Retina (tissue), 1 donor: ENCODE measurements at regions not wholly inside any gene's neighbourhood (a gene's known extent, or its start where the extent isn't known, plus 50 kb on each side); places are given as distances from the start of the nearest gene placed in this dataset.

Source experiments
- DNase-seq: peaks from one replicate; pipeline ENCODE4 v3.0.0-alpha.2; 2016

DNA sequence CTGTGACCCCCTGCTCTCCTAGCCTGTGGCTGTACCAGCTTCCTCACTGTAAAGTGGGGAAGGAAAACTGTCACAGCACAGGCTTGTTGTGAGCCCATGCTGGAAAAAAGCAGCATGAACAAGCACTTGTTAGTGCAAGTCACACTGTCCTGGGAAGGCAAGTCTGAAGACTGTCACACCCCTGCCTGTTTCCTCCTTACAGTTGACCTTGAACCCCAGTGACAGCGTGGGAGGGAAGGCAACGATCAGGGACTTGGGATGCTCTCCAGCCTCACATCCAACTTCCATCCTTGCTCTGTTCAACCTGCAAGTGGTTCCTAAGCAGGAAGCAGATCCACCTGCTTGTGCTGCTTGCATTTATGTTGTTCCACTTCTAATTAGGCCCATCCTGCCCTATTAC lies 311.3 kb upstream of the KLHL29 start:
- no peak for DNase-seq

DNA sequence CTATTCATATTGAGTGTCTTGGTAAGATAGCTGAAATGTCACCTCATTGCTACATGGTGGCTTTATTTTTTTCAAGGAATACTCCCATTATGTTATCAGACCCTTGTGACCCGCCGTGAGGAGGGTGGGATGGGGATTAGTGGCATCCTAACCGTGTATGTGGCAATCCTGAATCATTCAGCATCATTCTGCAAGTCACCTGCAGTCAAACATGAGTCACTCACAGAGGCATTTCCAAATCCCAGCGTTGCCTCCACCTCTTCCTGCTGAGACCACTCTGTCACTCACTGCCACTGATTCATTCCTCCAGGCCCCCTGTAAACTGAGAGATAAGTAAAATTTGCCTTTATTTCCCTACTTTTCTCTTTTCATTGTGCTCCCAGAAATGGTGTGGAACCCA lies 307.4 kb upstream of the KLHL29 start:
- no peak for DNase-seq

DNA sequence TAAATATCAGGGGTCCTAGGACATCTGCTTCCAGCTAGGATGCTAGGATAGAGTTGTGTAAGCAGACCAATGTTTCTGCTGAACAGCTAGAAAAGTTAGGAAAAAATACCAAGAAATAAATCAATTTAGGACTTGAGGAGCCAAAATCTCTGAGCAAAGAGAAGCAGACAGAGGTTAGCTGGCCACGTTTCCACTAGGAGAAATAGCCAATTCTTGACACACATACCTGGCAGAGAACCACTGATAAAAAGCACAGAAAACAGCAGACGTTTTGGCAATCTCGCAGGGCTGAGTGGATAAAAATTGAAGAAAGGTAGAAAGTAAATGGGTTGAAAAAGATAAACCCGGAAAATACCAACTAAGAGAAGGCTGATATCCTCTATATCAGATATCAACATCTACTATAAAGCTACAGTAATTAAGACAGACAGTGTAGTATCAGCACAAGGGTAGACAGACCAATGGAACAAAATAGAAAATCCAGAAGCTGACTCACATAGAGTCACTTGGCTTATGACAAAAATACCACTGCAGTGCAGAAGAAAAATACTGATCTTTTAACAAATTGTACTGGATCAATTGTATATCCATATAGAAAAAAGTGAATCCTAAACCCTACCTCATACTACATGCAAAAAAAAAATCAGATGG lies 306.1 kb upstream of the KLHL29 start:
- no peak for DNase-seq

- no peak for DNase-seq
These were observed 301.0 kb upstream of the KLHL29 start for GRCh38 chr2:23083966-23084365.

DNA sequence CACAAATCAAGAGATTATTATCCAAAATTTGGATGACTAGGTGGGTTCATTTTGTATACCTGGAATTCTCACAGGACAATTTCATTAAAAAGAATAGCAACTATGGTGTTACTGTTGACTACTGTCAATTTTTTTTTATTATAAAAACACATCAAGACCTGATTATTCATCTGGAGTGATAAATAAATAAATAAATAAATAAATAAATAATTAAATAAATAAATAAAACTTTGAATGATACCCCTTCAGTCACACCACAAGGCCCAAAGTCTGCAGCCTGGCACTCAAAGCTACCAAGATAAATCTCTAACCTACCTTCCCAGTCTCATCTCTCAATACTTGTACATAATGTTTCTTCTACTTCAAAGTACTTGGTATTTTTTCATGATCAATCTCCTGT lies 294.0 kb upstream of the KLHL29 start:
- no peak for DNase-seq

DNA sequence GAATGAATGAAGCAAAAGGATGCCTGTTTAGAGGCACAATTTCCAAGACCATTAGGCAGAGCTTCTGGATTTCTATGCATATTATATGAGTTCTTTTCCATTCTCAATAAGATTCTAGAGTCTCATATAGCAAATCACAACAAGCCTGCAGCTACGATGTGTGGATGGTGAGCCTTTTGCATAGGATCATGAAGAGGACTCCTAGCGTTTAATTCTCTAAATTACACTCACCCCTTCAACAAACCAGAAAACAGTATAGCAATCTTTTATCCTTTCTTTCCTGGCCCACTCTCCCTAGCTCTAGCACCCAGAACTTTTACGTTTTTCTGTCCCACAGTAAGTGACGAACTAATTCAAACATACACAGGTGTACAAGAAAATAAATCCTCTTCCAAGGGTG lies 293.1 kb upstream of the KLHL29 start:
- no peak for DNase-seq

GRCh38 chr2:23092831-23093230 lies 292.1 kb upstream of the KLHL29 start:
- no peak for DNase-seq

DNA sequence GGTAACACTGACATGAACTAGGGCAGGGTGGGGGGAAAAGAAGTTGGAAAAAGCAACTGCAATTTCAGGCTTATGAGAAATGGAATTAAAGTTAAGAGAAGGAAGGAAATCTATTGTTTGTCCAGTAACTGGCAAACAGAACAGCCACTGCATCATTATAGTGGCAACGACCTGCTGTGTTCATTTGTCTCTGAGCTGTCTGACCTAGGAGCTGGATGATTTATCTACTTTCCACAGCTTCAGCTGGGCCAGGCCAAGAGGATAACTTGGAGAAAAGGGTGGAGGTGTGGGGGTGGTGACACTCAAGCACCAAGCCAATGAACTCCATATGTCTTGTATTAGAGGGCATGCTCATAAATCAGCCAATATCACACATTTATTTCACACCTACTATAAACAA lies 291.5 kb upstream of the KLHL29 start:
- DNase-seq: no peak

GRCh38 chr2:23096906-23097602 lies 287.9 kb upstream of the KLHL29 start:
- no peak for DNase-seq

- DNase-seq: no peak
These were observed 284.6 kb upstream of the KLHL29 start for GRCh38 chr2:23100406-23100805.

DNA sequence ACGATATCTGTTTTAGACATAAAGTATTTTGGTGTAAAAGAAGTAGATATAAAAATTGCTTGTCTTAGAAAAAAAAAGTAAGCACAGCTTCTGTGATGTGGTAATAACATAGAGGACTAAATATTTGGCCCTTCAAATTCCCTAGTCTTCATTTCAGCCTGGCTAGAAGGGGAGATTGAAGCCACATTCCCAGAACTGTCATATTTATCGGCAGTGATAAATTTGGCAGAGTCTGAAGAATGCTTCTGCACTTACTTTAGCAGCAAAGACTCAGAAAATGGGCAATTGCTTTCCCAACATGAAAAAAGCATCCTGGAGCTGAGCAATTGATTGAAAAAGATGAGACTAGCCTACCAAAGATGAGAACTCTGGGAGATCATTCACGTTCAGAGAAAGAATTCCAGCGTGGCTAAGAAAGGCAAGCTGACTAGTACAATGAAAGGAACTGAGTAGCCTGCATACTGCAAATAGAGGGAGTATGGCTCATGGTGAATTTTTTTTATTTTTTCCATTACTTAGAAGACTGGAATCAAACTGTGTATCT lies 278.7 kb upstream of the KLHL29 start:
- no peak for DNase-seq

DNA sequence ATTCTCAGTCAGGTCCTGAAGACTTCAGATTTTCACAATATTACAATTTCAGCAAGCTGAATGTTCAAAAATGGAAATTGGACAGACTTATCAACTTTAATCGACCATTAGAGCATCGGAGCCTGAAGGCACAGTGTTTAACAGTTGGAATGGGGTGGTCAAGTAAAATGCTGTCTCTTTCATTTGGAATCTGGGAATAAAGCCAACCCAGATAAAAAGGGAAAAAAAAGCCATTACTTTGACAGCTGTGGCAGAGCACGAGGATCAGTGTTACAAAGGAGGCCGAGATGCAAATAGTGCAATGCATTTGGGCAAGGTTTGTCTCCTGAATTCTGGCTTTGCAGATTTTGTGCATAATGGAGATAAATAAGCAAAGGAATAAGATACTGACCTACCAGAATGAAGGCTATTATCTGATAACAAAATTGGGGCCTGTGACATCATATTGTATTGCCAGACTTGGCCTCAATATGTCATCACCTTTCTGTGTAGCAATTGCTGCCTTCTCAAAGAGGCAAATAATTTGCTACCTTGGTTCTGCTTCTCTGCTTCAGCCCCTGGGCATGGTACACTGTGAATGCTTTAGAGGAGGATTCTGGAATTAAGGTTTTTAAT lies 277.5 kb upstream of the KLHL29 start:
- no peak for DNase-seq

- DNase-seq: no peak
These were observed 273.7 kb upstream of the KLHL29 start for GRCh38 chr2:23111263-23111662.

- DNase-seq: no peak
These were observed 272.5 kb upstream of the KLHL29 start for GRCh38 chr2:23112517-23112916.

- no peak for DNase-seq
These were observed 270.7 kb upstream of the KLHL29 start for GRCh38 chr2:23114299-23114698.

DNA sequence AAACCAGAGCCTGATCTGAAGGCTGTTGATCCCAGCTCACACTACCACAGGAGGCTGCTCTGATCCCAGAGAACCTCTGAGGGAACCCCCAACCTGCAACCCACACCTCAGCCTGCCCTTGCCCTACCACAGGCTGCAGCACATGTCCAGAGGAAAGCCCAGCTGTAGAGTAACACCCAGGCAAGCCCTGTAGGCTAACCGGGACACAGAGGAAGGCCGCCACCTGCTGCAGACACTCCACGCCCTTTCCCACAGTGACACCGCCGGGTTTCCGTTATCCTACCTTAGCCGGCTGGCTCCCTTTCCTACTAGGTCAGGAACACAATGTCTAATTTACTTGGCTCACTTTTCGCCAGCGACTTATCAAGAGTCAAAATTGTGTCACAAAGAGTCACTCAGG lies 266.7 kb upstream of the KLHL29 start:
- DNase-seq: no peak

DNA sequence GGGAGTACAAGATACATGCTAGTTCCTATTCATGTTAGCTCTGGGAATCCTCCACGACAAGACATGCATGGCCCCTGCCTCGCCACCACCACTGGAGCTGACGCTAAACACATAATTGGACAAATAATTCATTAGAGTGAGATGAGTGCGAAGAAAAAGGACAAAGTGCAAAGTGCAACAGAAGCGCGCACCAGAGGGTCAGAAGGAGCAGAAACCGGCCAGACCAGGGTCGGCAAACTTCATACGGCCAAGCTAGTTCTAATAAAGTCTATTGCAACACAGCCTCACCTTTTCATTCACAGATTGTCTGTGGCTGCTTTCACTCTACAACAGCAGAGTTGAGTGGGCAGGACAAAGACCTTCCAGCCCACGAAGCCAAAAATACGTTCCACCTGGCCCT lies 266.1 kb upstream of the KLHL29 start:
- DNase-seq: no peak

DNA sequence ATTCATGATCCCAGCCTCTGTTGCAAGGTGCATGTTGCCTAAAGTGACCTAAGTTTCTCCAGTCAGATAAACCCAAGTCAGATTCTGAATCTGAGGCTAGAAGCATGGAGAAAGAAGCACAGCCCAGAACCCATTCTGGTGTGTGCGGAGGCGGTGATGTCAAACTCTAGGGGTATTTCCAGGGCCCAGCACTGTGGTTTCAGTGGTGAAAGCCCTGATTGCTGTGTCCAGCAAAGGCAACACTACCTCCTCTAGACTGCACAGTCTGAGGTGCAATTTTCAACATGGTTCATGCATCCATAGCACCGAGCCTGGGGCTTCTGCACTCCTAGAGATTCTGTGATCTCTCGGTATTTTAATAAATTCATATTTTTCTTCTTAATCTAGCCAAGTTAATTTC lies 264.8 kb upstream of the KLHL29 start:
- no peak for DNase-seq

GRCh38 chr2:23121968-23122648 lies 262.9 kb upstream of the KLHL29 start:
- DNase-seq: no peak

GRCh38 chr2:23122681-23123215 lies 262.2 kb upstream of the KLHL29 start:
- no peak for DNase-seq

DNA sequence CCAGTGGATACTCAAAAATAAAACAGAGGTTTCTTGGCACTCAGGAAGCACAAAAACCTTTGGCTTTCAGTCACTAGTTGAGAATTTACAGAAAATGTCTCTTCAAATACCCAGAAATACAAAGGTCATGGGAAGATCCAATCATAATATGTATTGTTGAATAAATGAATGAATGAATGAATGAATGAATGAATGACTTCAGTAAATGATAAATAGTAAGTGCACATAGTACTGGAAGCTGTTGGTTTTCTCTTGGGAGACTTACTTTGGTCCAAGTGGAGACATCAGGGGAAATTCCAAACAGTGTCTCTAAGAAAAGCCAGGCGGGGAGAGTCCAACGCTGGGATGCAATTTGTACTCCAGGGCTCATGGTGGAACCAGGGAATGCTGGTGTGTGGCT lies 261.3 kb upstream of the KLHL29 start:
- no peak for DNase-seq

GRCh38 chr2:23124214-23124750 lies 260.7 kb upstream of the KLHL29 start:
- DNase-seq: no peak

DNA sequence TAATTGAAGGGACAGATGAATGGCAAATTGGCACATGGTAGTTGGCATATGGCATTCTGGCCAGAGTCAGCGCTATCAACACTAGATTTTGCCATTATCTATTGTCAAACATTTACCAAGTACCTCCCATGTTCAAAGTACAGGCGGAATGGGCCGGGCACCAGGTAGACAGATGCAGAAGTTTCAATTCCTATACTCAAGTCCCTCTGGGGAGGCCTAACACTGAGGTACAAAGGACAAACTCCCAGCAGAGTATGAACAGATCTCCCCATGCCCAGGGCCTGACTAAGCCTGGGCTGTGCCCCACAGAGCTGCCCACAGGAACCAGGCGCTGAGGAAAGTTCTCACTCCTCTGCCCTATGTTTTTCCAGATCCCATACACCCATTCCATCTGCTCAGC lies 257.5 kb upstream of the KLHL29 start:
- no peak for DNase-seq
